ENCODE measurements at regions not wholly inside any gene's neighbourhood (a gene's known extent, or its start where the extent isn't known, plus 50 kb on each side); places are given as distances from the start of the nearest gene placed in this dataset.
A peak's percentile ranks its signal among the peaks of the same experiment; 100 is the strongest.

DNA sequence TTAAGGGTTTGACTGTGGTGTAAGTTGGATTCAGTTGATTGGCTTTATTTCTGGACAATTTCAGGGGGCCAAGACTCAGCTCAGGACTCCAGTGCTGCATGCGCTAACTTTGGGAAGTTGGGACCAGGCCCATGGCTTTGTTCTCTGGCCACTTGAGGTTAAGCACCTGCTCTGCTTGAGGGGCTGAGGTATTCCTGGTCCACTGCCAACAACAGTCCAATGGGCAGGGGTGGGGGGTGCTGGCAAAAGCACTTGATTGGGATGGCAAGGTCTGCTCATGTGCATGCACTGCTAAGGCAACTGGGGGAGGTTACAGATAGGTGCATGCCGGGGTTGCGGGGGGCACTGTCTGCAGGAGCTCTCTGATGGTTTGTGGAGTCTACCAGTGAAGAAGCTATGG lies 52.6 kb upstream of the ASB17 start:
- H3K4me3 ChIP-seq (ENCODE audit: low read length) = no peak overlapping the region
- H3K27ac ChIP-seq (ENCODE audit: low read depth, low read length) = no peak overlapping the region
- H3K9me3 ChIP-seq (ENCODE audit: control insufficient read depth in 2 of 3, low read length in 3 of 3) = no peaks in the 10 kb centered on the region
- peaks cover 0 to 14% (median 9%) of the 10 kb centered on the region in 11 donors for H3K9me3 Mint-ChIP-seq
- peaks cover 0 to 9% (median 0%) of the 10 kb centered on the region in 5 donors for H3K36me3 Mint-ChIP-seq
- ATAC-seq = no peak
- intact Hi-C loops (cut with micrococcal nuclease) = no loop called here
- no peak for DNase-seq
- H3K27me3 Mint-ChIP-seq = peaks cover 0 to 16% (median 3%) of the 10 kb centered on the region in 5 donors
- H3K36me3 ChIP-seq (ENCODE audit: control insufficient read depth in 2 of 3, insufficient read depth in 3 of 3, low read length in 3 of 3) = no peaks in the 10 kb centered on the region
- H3K27ac Mint-ChIP-seq = no peak overlapping the region
- CTCF ChIA-PET = no interaction called here
- peaks cover 0 to under 1% of the 10 kb centered on the region in 2 donors for H3K27me3 ChIP-seq (ENCODE audit: control insufficient read depth in 2 of 2, insufficient read depth in 2 of 2, low read length in 2 of 2)
- H3K4me1 Mint-ChIP-seq = no peaks in the 10 kb centered on the region
- no peak overlapping the region for H3K4me3 Mint-ChIP-seq
- POLR2A ChIA-PET = interaction anchor here (0.8 kb wide), 1 partner anchor 208 kb away, joined by 3 read pairs; no protein-coding TSS in a partner anchor
- H3K4me1 ChIP-seq (ENCODE audit: control insufficient read depth in 2 of 2, insufficient read depth in 2 of 2, low read length in 2 of 2) = no peaks in the 10 kb centered on the region

GRCh38 chr1:75985827-75986226 lies 53.6 kb upstream of the ASB17 start:
- no peak for ATAC-seq

GRCh38 chr1:75986478-75986877 lies 54.3 kb upstream of the ASB17 start:
- Mint-ChIP-seq H3K27me3 (peaks cover 0 to 6% (median 0%) of the 10 kb centered on the region in 5 donors), H3K27ac (no peak overlapping the region)
- H3K36me3 ChIP-seq (ENCODE audit: control insufficient read depth in 2 of 3, insufficient read depth in 3 of 3, low read length in 3 of 3) = no peaks in the 10 kb centered on the region

More at GRCh38 chr1:75985827-75986226, 53.6 kb upstream of the ASB17 start:
- no peaks in the 10 kb centered on the region for H3K4me1 Mint-ChIP-seq
- H3K4me1 ChIP-seq (ENCODE audit: control insufficient read depth in 2 of 2, insufficient read depth in 2 of 2, low read length in 2 of 2) = no peaks in the 10 kb centered on the region
- no peak overlapping the region for H3K4me3 ChIP-seq (ENCODE audit: low read length)
- peaks cover 0 to 14% (median 9%) of the 10 kb centered on the region in 11 donors for H3K9me3 Mint-ChIP-seq
- POLR2A ChIA-PET = no interaction called here
- peaks cover 0 to 13% (median 3%) of the 10 kb centered on the region in 5 donors for H3K27me3 Mint-ChIP-seq
- H3K9me3 ChIP-seq (ENCODE audit: control insufficient read depth in 2 of 3, low read length in 3 of 3) = no peaks in the 10 kb centered on the region
- peaks cover 0 to 7% (median 0%) of the 10 kb centered on the region in 5 donors for H3K36me3 Mint-ChIP-seq
- H3K27ac ChIP-seq (ENCODE audit: low read depth, low read length) = no peak overlapping the region
- no peak overlapping the region for H3K4me3 Mint-ChIP-seq
- CTCF ChIA-PET = no interaction called here
- H3K36me3 ChIP-seq (ENCODE audit: control insufficient read depth in 2 of 3, insufficient read depth in 3 of 3, low read length in 3 of 3) = no peaks in the 10 kb centered on the region
- no peak overlapping the region for H3K27ac Mint-ChIP-seq
- intact Hi-C loops (cut with micrococcal nuclease) = no loop called here
- peaks cover 2 to 4% of the 10 kb centered on the region in 2 donors for H3K27me3 ChIP-seq (ENCODE audit: control insufficient read depth in 2 of 2, insufficient read depth in 2 of 2, low read length in 2 of 2)
- DNase-seq = no peak

DNA sequence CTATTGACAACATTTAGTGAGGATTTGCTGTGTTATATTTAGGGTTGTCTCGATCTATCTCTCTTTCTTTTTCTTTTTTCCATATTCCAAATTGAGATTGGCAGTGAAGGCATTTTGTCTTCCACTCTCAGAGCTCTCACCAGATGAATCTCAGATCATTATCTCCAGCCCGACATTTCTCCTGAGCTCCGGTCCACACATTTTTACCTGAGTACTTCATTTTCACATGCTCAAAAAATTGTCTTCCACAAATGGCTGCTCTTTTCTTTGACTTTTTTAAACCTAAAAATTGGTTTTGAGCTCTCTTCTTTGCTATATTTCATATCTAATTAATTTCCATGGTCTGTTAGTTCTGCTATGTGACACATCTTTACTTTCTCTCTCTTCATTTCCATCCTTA lies 56.9 kb upstream of the ASB17 start:
- H3K27ac Mint-ChIP-seq = no peak overlapping the region
- H3K27me3 ChIP-seq (ENCODE audit: control insufficient read depth in 2 of 2, insufficient read depth in 2 of 2, low read length in 2 of 2) = peaks cover 4% of the 10 kb centered on the region in 2 donors
- DNase-seq (no peak), ATAC-seq (no peak)
- H3K4me3 Mint-ChIP-seq = no peak overlapping the region
- H3K9me3 Mint-ChIP-seq = peaks cover 0 to 8% (median 5%) of the 10 kb centered on the region in 11 donors
- H3K4me1 Mint-ChIP-seq = no peaks in the 10 kb centered on the region
- H3K27me3 Mint-ChIP-seq = peaks cover 0 to 6% (median 3%) of the 10 kb centered on the region in 5 donors
- H3K36me3 ChIP-seq (ENCODE audit: control insufficient read depth in 2 of 3, insufficient read depth in 3 of 3, low read length in 3 of 3) = no peaks in the 10 kb centered on the region
- no peak overlapping the region for H3K27ac ChIP-seq (ENCODE audit: low read depth, low read length)
- H3K36me3 Mint-ChIP-seq = peaks cover 0 to 4% (median 0%) of the 10 kb centered on the region in 5 donors
- ChIA-PET CTCF (interaction anchor here (0.5 to 0.6 kb wide), 2 partner anchors 77 to 188 kb away, joined by 3 read pairs; no protein-coding TSS in a partner anchor), POLR2A (interaction anchor here (0.6 kb wide), 1 partner anchor 165 kb away, joined by 3 read pairs; no protein-coding TSS in a partner anchor)
- no peaks in the 10 kb centered on the region for H3K9me3 ChIP-seq (ENCODE audit: control insufficient read depth in 2 of 3, low read length in 3 of 3)
- H3K4me1 ChIP-seq (ENCODE audit: control insufficient read depth in 2 of 2, insufficient read depth in 2 of 2, low read length in 2 of 2) = no peaks in the 10 kb centered on the region
- intact Hi-C loops (cut with micrococcal nuclease) = no loop called here
- no peak overlapping the region for H3K4me3 ChIP-seq (ENCODE audit: low read length)

More at GRCh38 chr1:75986478-75986877, 54.3 kb upstream of the ASB17 start:
- ChIA-PET CTCF (no interaction called here), POLR2A (no interaction called here)
- no peaks in the 10 kb centered on the region for H3K4me1 Mint-ChIP-seq
- H3K9me3 Mint-ChIP-seq = peaks cover 0 to 14% (median 9%) of the 10 kb centered on the region in 11 donors
- Histone ChIP-seq H3K27ac (ENCODE audit: low read depth, low read length) (no peak overlapping the region), H3K9me3 (ENCODE audit: control insufficient read depth in 2 of 3, low read length in 3 of 3) (no peaks in the 10 kb centered on the region), H3K4me3 (ENCODE audit: low read length) (no peak overlapping the region), H3K4me1 (ENCODE audit: control insufficient read depth in 2 of 2, insufficient read depth in 2 of 2, low read length in 2 of 2) (no peaks in the 10 kb centered on the region), H3K27me3 (ENCODE audit: control insufficient read depth in 2 of 2, insufficient read depth in 2 of 2, low read length in 2 of 2) (peaks cover 4% of the 10 kb centered on the region in 2 donors)
- no peak overlapping the region for H3K4me3 Mint-ChIP-seq
- H3K36me3 Mint-ChIP-seq = peaks cover 0 to 7% (median 0%) of the 10 kb centered on the region in 5 donors
- ATAC-seq (no peak), DNase-seq (no peak)
- intact Hi-C loops (cut with micrococcal nuclease) = no loop called here

GRCh38 chr1:75990686-75991085 lies 58.5 kb upstream of the ASB17 start:
- no peaks in the 10 kb centered on the region for H3K4me1 ChIP-seq (ENCODE audit: control insufficient read depth in 2 of 2, insufficient read depth in 2 of 2, low read length in 2 of 2)
- Mint-ChIP-seq H3K4me1 (no peaks in the 10 kb centered on the region), H3K4me3 (no peak overlapping the region), H3K27ac (no peak overlapping the region), H3K9me3 (no peaks in the 10 kb centered on the region), H3K27me3 (peaks cover 0 to 8% (median 3%) of the 10 kb centered on the region in 5 donors), H3K36me3 (no peaks in the 10 kb centered on the region)
- ChIA-PET POLR2A (no interaction called here), CTCF (interaction anchor here (0.7 to 0.9 kb wide), 3 partner anchors 15 to 165 kb away, joined by 3 read pairs; no protein-coding TSS in a partner anchor)
- intact Hi-C loops (cut with micrococcal nuclease) = loop anchor here (1.0 to 10.0 kb wide), 10 partner anchors 33 to 1544 kb away; partner anchors contain the start of gene ST6GALNAC3 (in 1 of the 2)
- H3K4me3 ChIP-seq (ENCODE audit: low read length) = no peak overlapping the region
- peaks cover 4% of the 10 kb centered on the region in 2 donors for H3K27me3 ChIP-seq (ENCODE audit: control insufficient read depth in 2 of 2, insufficient read depth in 2 of 2, low read length in 2 of 2)
- DNase-seq (no peak), ATAC-seq (no peak)
- H3K36me3 ChIP-seq (ENCODE audit: control insufficient read depth in 2 of 3, insufficient read depth in 3 of 3, low read length in 3 of 3) = no peaks in the 10 kb centered on the region
- H3K9me3 ChIP-seq (ENCODE audit: control insufficient read depth in 2 of 3, low read length in 3 of 3) = no peaks in the 10 kb centered on the region
- H3K27ac ChIP-seq (ENCODE audit: low read depth, low read length) = no peak overlapping the region

DNA sequence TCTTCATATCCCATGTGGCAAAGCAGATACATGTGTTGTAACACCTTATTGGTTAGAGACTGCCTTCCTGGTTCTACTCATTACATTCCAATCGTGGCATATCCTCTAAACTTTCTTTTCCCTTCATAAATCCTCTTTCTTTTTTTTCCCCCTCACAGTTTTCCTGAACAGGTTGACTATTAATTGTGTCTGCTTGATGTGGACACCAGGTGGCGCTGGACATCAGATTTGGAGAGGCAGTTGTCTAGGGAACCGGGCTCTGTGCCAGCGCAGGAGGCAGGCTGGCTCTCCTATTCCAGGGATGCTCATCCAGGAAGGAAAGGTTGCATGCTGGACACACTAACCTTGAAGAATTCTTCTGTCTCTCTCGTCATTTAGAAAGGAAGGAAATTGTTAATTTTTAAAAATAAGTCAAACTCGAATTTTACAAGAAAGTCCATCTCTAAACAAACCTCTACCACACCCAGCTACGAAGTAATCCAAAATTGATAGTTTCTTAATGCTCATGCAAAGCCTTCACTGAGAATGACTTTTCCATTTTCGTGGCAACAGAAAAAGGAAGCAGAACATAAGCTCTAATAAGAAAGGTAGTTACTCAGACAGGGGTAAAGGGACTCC lies 59.4 kb upstream of the ASB17 start:
- ChIA-PET CTCF (interaction anchor here (0.7 kb wide), 2 partner anchors 23 to 32 kb away, joined by 3 read pairs; no protein-coding TSS in a partner anchor), POLR2A (no interaction called here)
- ATAC-seq (peak; percentile 68), DNase-seq (peak; percentile 24 to 69 (median 60))
- H3K4me1 Mint-ChIP-seq = no peaks in the 10 kb centered on the region
- no peaks in the 10 kb centered on the region for H3K36me3 ChIP-seq (ENCODE audit: control insufficient read depth in 2 of 3, insufficient read depth in 3 of 3, low read length in 3 of 3)
- intact Hi-C loops (cut with micrococcal nuclease) = loop anchor here (1.0 to 10.0 kb wide), 10 partner anchors 32 to 1543 kb away; partner anchors contain the start of gene ST6GALNAC3 (in 1 of the 2)
- H3K4me1 ChIP-seq (ENCODE audit: control insufficient read depth in 2 of 2, insufficient read depth in 2 of 2, low read length in 2 of 2) = no peaks in the 10 kb centered on the region
- H3K36me3 Mint-ChIP-seq = no peaks in the 10 kb centered on the region
- H3K27me3 Mint-ChIP-seq = peaks cover 0 to 8% (median 3%) of the 10 kb centered on the region in 5 donors
- no peaks in the 10 kb centered on the region for H3K9me3 ChIP-seq (ENCODE audit: control insufficient read depth in 2 of 3, low read length in 3 of 3)
- no peak overlapping the region for H3K4me3 ChIP-seq (ENCODE audit: low read length)
- peaks cover 4% of the 10 kb centered on the region in 2 donors for H3K27me3 ChIP-seq (ENCODE audit: control insufficient read depth in 2 of 2, insufficient read depth in 2 of 2, low read length in 2 of 2)
- H3K4me3 Mint-ChIP-seq = no peak overlapping the region
- H3K9me3 Mint-ChIP-seq = no peaks in the 10 kb centered on the region
- H3K27ac Mint-ChIP-seq = no peak overlapping the region
- no peak overlapping the region for H3K27ac ChIP-seq (ENCODE audit: low read depth, low read length)
